ENCODE measurements at regions not wholly inside any gene's neighbourhood (a gene's known extent, or its start where the extent isn't known, plus 50 kb on each side); places are given as distances from the start of the nearest gene placed in this dataset.

- TF ChIP-seq CTCF (IDR thresholded peaks at IDR 0.05; ENCODE audit: poor library complexity) (no peak), EZH2 (IDR thresholded peaks at IDR 0.05; ENCODE audit: borderline replicate concordance) (no peak)
These were observed 523.5 kb upstream of the MIR17HG start for GRCh38 chr13:90824032-90824431.
